NCI-H748 (cell line): ENCODE measurements at regions not wholly inside any gene's neighbourhood (a gene's known extent, or its start where the extent isn't known, plus 50 kb on each side); places are given as distances from the start of the nearest gene placed in this dataset.

Experiments used
- DNase-seq: peaks from one replicate; lab custom pipeline; 2025; ENCODE audit not compliant: unreplicated experiment; lab: John Stamatoyannopoulos, UW

DNA sequence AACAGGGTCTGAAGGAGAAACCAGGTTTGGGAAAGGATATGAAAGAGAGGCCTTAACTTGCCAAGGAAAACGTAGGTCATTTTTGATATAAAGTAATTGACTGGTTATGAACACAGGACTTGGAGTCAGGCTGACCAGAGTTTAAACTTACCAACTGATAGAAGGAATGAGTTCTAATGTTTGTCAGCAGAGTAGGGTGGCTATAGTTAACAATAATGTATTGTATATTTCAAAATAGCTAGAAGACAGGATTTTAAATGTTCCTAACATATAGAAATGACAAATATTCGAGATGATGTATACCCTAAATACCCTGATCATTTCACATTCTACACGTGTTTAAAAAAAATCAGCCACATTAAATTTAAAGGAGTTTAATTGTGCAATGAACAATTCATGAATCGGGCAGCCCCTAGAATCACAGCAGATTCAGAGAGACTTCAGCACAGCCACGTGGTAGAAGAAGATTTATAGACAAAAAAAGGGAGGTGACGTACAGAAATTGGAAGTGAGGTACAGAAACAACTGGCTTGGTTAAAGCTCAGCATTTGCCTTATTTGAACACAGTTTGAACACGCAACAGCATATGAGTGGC, 52.5 kb upstream of the PLEKHG7 start:
- DNase-seq = no peak

GRCh38 chr12:92649511-92650227, 53.1 kb upstream of the PLEKHG7 start:
- DNase-seq = peak; percentile 86

GRCh38 chr12:92648242-92649031, 54.4 kb upstream of the PLEKHG7 start:
- DNase-seq = peak; percentile 18

DNA sequence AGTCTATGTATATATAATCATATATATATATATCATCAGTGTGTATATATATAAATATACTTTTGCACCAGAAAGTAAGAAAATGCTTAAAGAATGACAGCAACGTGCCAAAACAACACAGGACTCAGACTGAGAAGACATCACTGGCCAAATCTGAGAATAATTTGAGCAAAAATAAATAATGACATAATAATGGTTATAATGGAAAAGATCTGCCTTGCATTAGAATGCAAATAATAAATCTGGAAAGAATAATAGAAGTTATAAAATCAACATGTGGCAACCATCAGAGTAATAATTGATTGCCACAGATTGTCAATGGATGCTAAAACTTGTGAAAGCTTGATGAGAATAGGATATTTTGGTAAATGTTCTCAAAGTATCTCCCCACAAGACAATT, 61.5 kb upstream of the PLEKHG7 start:
- no peak for DNase-seq

DNA sequence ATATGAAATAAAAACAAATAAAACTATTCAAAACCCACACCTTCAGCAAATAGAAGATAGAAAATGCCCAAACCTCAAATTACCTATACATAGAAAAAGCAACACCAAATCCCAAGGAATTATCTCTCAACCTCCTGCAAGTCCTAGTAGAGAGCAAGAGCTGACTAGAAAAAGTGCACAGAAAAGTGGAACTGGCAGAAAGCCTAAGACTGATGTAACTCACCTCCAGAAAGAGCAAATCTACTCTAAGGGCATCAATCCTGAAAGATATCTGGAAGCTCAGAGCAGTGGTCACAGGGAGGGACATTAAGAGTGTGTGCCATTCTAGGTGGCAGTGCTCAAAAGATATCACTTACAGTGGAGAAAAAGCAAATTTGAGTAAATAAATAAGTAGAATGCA, 62.1 kb upstream of the PLEKHG7 start:
- DNase-seq = no peak

DNA sequence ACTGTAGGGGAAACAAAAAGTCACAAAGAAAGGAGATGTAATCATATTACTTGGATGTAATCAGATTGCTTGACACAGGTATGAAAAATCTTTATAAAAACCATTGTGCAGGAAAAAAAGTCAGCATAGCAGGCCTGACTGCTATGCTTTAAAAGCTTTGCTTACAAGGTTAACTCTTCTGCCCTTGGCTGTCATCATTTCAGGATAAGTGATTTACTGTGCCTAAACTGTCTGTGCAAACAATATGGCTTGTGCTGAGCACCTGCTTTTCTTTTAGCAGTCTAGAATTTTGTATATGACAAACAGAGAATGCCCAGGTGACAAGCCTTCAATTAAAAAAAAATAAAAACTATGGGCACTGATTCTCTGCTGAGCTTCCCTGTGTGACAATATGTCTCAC, 63.8 kb upstream of the PLEKHG7 start:
- DNase-seq = peak; percentile 94

- no peak for DNase-seq
Observed at GRCh38 chr12:92634730-92635129, 68.1 kb upstream of the PLEKHG7 start.

DNA sequence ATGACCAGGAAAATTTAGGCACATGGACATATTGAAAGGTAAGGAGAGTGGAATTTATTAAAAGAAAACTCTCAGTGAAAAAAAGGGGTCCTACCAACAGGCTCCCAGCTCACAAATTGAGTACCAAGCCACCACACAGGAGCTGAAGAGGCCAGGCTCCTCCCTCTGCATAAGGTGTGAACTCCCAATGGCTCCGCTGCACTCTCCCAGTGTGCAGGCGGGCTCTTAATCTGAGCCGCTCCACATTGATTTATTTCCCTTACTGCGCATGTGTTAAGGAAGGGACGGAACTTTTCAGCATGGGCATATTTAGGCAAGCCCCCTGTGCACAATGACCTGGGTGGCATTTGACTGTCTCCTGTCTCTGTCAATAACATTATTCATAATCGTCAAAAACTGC, 68.6 kb upstream of the PLEKHG7 start:
- peak; percentile 18 for DNase-seq

- no peak for DNase-seq
Observed at GRCh38 chr12:92630968-92631367, 71.8 kb upstream of the PLEKHG7 start.

- peak; percentile 35 for DNase-seq
Observed at GRCh38 chr12:92629349-92630065, 73.3 kb upstream of the PLEKHG7 start.

GRCh38 chr12:92628476-92628875, 74.3 kb upstream of the PLEKHG7 start:
- DNase-seq = no peak

DNA sequence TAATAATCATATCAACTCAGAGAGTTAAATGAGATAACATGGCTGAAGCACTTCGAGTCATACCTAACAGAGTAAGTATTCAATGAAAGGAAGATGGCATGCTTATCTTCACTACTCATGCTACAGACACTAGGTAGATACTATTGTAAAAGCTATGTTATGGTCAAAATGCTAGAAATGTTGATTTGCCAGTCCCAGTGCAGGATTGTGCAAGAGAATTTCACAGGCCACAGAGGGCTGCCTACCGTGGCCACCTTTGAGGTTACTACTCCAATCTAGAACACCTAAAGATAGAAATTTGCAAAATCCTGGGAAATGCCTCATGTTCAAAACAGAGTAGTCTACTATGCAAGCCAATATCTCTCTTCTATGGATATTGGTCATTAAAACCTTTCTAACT, 75.3 kb upstream of the PLEKHG7 start:
- no peak for DNase-seq

DNA sequence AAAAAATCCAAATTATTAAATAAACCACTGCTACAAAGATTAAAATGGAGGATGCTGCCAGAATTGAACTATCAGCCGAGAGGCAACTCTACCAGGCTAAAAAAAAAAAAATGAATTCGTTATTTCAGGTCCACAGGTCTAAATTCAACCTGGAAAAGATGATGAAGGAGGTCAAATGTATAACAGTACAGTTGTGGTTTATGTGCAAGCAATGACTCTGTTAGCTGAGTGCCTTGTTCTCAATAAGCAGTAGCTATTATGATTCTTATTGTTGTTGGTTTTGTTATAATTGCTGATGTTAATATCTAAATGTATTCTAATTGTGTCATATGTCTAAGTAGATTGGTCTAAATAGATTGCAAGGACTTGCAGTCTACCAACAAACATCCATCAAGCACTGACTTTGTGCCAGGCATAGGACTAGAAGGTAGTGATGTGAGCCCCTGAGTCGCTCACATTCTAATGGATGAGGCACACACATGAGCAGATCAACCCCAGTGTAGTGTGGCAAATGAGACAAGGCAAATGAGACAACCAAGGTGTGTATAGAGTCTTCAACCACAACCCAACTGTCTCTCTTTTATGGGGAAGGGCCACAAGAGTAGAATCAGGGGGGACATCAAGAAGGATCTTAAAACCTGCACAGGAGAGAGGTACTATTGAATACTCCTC, 77.0 kb upstream of the PLEKHG7 start:
- DNase-seq = no peak

- DNase-seq = no peak
Observed at GRCh38 chr12:92624236-92624635, 78.6 kb upstream of the PLEKHG7 start.

DNA sequence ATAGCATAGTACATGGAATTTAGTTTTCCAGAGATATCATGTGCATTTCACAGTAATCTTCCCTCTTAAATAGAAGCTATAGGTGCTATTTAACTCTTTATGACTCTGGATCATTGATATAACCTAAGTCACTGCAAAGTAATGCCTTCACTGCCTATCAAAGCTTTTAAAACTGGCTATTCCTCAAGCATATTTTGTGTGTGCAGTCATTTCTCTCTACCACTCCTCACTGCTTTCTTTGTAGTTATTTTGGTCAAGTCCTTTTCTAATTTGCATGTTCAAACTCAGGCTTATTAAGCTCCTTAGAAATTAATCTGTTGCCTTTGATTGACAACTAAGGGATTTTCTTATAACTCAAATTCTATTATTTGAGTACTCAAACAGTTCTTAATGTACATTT, 79.4 kb upstream of the PLEKHG7 start:
- no peak for DNase-seq

DNA sequence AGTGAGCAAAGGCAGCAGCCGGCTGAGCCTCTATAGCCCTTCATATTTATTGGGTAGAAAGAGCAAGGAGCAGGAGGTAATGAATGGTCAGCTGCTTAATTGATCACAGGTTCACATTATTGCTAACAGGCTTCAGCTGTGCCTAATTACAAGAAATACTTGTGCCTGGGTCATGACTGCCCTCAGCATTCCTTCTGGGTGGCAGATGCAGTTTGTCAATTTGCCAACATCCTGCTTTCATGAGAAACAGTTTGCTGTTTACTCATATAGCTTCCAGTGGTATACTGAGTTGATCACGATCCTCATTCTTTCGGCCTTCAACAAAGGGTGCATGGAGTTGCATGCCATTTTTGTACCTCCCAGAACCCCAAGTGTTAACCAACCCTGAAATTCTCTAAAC, 81.0 kb upstream of the PLEKHG7 start:
- DNase-seq = no peak

DNA sequence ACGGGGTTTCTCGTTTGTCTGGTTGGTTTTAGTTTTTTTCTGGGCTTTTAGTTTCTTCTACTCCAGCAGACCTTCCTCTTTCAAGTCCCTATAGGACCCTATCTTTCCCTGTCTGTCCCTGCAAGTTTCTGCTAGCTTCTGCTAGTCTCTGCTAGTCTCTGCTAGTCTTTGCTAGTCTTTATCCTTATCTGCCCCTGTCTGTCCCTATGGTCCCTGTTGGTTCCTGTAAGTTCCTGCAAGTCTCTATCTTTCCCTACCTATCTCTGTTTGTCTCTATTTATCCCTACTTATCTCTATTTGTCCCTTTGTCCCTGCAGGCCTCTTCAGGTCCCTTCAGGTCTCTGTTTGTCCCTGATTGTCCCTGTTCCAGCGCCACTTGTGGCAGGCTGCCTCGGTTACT, 81.5 kb upstream of the PLEKHG7 start:
- no peak for DNase-seq

GRCh38 chr12:92619730-92620684, 82.8 kb upstream of the PLEKHG7 start:
- no peak for DNase-seq

DNA sequence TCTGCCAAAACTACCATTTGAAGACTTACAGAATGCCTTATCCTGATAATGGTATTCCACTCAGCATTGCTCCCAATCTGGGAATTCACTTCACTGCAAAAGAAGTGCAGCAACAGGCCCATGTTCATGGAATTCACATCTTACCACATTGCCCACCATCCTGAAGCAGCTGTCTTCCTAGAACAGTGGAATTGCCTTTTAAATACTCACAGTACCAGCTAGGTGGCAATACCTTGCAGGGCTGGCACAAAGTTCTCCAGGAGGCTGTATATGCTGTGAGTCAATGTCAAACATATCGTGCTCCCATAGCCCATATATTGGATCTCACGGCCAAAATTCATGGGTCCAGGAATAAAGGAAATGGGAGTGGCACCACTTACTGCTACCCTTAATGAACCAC, 83.8 kb upstream of the PLEKHG7 start:
- DNase-seq = no peak

GRCh38 chr12:92615703-92616102, 87.1 kb upstream of the PLEKHG7 start:
- DNase-seq = no peak
